BLaER1 treated with 17β-estradiol and CSF1 and Interleukin-3, amounts not matched to agents 10 nM and 100 nM (cell line): ENCODE measurements at regions not wholly inside any gene's neighbourhood (a gene's known extent, or its start where the extent isn't known, plus 50 kb on each side); places are given as distances from the start of the nearest gene placed in this dataset.

Experiments used
- H3K27ac ChIP-seq, 11 experiments: shearing (Covaris generic); formaldehyde crosslinking; 2 replicates each; pipeline ENCODE4 v1.8.1; 2022
- H3K27me3 ChIP-seq, 11 experiments: shearing (Covaris generic); formaldehyde crosslinking; 2 replicates each; pipeline ENCODE4 v1.8.1; 2022
- H3K36me3 ChIP-seq, 11 experiments: shearing (Covaris generic); formaldehyde crosslinking; 2 replicates each; pipeline ENCODE4 v1.8.1; 2022
- H3K4me1 ChIP-seq, 10 experiments: shearing (Covaris generic); formaldehyde crosslinking; 2 replicates each; pipeline ENCODE4 v1.8.1; 2022
- H3K4me2 ChIP-seq, 11 experiments: shearing (Covaris generic); formaldehyde crosslinking; 2 replicates each; pipeline ENCODE4 v1.8.1; 2022
- H3K4me3 ChIP-seq, 10 experiments: shearing (Covaris generic); formaldehyde crosslinking; 2 replicates each; pipeline ENCODE4 v1.8.1; 2022
- H3K9ac ChIP-seq, 11 experiments: shearing (Covaris generic); formaldehyde crosslinking; 2 replicates each; pipeline ENCODE4 v1.8.1; 2022
- H3K9me3 ChIP-seq, 11 experiments: shearing (Covaris generic); formaldehyde crosslinking; replicated peaks in 1 of 11; 2 replicates each; pipeline ENCODE4 v1.8.1; 2022
- H4K20me1 ChIP-seq, 11 experiments: shearing (Covaris generic); formaldehyde crosslinking; 2 replicates each; pipeline ENCODE4 v1.8.1; 2022
- Cebpa-rat ChIP-seq, 11 experiments: shearing (Covaris generic); IDR thresholded peaks; 2 replicates each; pipeline ENCODE4 v1.8.1; 2022

GRCh38 chr3:144760831-144761230 lies 789.2 kb downstream of the DIPK2A start:
- TF ChIP-seq Cebpa-rat (IDR thresholded peaks at IDR 0.05), result no peak
- Histone ChIP-seq H3K9me3 (peaks cover 0 to 11% (median 0%) of the 10 kb centered on the region in 11 experiments; a peak in 4 of 22 replicates), H3K4me2 (no peak overlapping the region)

GRCh38 chr3:144762091-144762490 lies 790.5 kb downstream of the DIPK2A start:
- Histone ChIP-seq H3K9ac (no peak overlapping the region), H3K4me3 (no peak overlapping the region), H3K4me1 (no peaks in the 10 kb centered on the region), H3K36me3 (no peaks in the 10 kb centered on the region), H3K27ac (no peak overlapping the region), H3K4me2 (no peak overlapping the region), H4K20me1 (no peaks in the 10 kb centered on the region), H3K9me3 (peaks cover 0 to 7% (median 0%) of the 10 kb centered on the region in 11 experiments; a peak in 1 of 22 replicates), H3K27me3 (no peaks in the 10 kb centered on the region)
- TF ChIP-seq Cebpa-rat (IDR thresholded peaks at IDR 0.05), result no peak

More at GRCh38 chr3:144760831-144761230, 789.2 kb downstream of the DIPK2A start:
- Histone ChIP-seq H3K36me3 (no peaks in the 10 kb centered on the region), H3K27ac (no peak overlapping the region), H3K4me3 (no peak overlapping the region), H3K4me1 (no peaks in the 10 kb centered on the region), H4K20me1 (no peaks in the 10 kb centered on the region), H3K27me3 (no peaks in the 10 kb centered on the region), H3K9ac (no peak overlapping the region)

- H3K4me3 ChIP-seq, result no peak overlapping the region
- no peak overlapping the region for H3K4me2 ChIP-seq
Observed at GRCh38 chr3:144763878-144764454, 792.3 kb downstream of the DIPK2A start.

GRCh38 chr3:144770281-144770680 lies 798.7 kb downstream of the DIPK2A start:
- Histone ChIP-seq H3K9me3 (no peaks in the 10 kb centered on the region), H3K27me3 (no peaks in the 10 kb centered on the region), H3K36me3 (no peaks in the 10 kb centered on the region), H3K4me1 (peaks cover 0 to 16% (median 0%) of the 10 kb centered on the region in 10 experiments; a peak in 8 of 20 replicates), H3K4me3 (no peak overlapping the region), H3K9ac (no peak overlapping the region), H3K4me2 (no peak overlapping the region), H3K27ac (no peak overlapping the region), H4K20me1 (no peaks in the 10 kb centered on the region)
- no peak for TF ChIP-seq Cebpa-rat (IDR thresholded peaks at IDR 0.05)

More at GRCh38 chr3:144763878-144764454, 792.3 kb downstream of the DIPK2A start:
- Histone ChIP-seq H3K9ac (no peak overlapping the region), H3K9me3 (no peaks in the 10 kb centered on the region), H4K20me1 (no peaks in the 10 kb centered on the region), H3K4me1 (no peaks in the 10 kb centered on the region), H3K27me3 (no peaks in the 10 kb centered on the region), H3K27ac (no peak overlapping the region), H3K36me3 (no peaks in the 10 kb centered on the region)
- no peak for TF ChIP-seq Cebpa-rat (IDR thresholded peaks at IDR 0.05)

GRCh38 chr3:144770915-144771351 lies 799.3 kb downstream of the DIPK2A start:
- peak overlapping the region in 2 of 11 experiments; percentile 28 to 40; a peak in 2 of 22 replicates for H3K27ac ChIP-seq
- H3K9me3 ChIP-seq, result no peaks in the 10 kb centered on the region
- peak overlapping the region in 5 of 11 experiments; percentile 2 to 59 (median 32); a peak in 6 of 22 replicates for H3K4me2 ChIP-seq
- no peak overlapping the region for H3K4me3 ChIP-seq
- TF ChIP-seq Cebpa-rat (IDR thresholded peaks at IDR 0.05), result no peak
- H3K9ac ChIP-seq, result no peak overlapping the region
- H3K4me1 ChIP-seq, result peaks cover 0 to 16% (median 0%) of the 10 kb centered on the region in 10 experiments; a peak in 8 of 20 replicates
- H3K27me3 ChIP-seq, result no peaks in the 10 kb centered on the region
- no peaks in the 10 kb centered on the region for H4K20me1 ChIP-seq
- no peaks in the 10 kb centered on the region for H3K36me3 ChIP-seq

GRCh38 chr3:144771381-144771870 lies 799.8 kb downstream of the DIPK2A start:
- Histone ChIP-seq H3K4me1 (peaks cover 0 to 16% (median 0%) of the 10 kb centered on the region in 10 experiments; a peak in 8 of 20 replicates), H3K27ac (peak overlapping the region in 2 of 11 experiments; percentile 28 to 40; a peak in 2 of 22 replicates), H3K27me3 (no peaks in the 10 kb centered on the region), H3K4me3 (no peak overlapping the region), H3K4me2 (peak overlapping the region in 5 of 11 experiments; percentile 2 to 59 (median 32); a peak in 6 of 22 replicates), H3K9me3 (no peaks in the 10 kb centered on the region), H3K36me3 (no peaks in the 10 kb centered on the region), H3K9ac (no peak overlapping the region), H4K20me1 (no peaks in the 10 kb centered on the region)
- no peak for TF ChIP-seq Cebpa-rat (IDR thresholded peaks at IDR 0.05)

- Histone ChIP-seq H3K27ac (no peak overlapping the region), H3K4me3 (no peak overlapping the region), H3K9ac (no peak overlapping the region), H3K4me1 (peaks cover 0 to 16% (median 0%) of the 10 kb centered on the region in 10 experiments; a peak in 8 of 20 replicates), H3K9me3 (no peaks in the 10 kb centered on the region), H3K4me2 (peak overlapping the region in 1 of 11 experiments; percentile 59; a peak in 1 of 22 replicates), H3K36me3 (no peaks in the 10 kb centered on the region), H4K20me1 (no peaks in the 10 kb centered on the region), H3K27me3 (no peaks in the 10 kb centered on the region)
- no peak for TF ChIP-seq Cebpa-rat (IDR thresholded peaks at IDR 0.05)
Observed at GRCh38 chr3:144772372-144772771, 800.7 kb downstream of the DIPK2A start.

- H3K4me1 ChIP-seq, result peaks cover 0 to 16% (median 0%) of the 10 kb centered on the region in 10 experiments; a peak in 8 of 20 replicates
- H3K4me2 ChIP-seq, result no peak overlapping the region
- H3K4me3 ChIP-seq, result no peak overlapping the region
- no peaks in the 10 kb centered on the region for H3K27me3 ChIP-seq
- no peaks in the 10 kb centered on the region for H3K36me3 ChIP-seq
- no peaks in the 10 kb centered on the region for H3K9me3 ChIP-seq
- no peaks in the 10 kb centered on the region for H4K20me1 ChIP-seq
- TF ChIP-seq Cebpa-rat (IDR thresholded peaks at IDR 0.05), result no peak
- no peak overlapping the region for H3K27ac ChIP-seq
- no peak overlapping the region for H3K9ac ChIP-seq
Observed at GRCh38 chr3:144773350-144773749, 801.7 kb downstream of the DIPK2A start.

GRCh38 chr3:144774897-144775296 lies 803.3 kb downstream of the DIPK2A start:
- Histone ChIP-seq H3K36me3 (no peaks in the 10 kb centered on the region), H3K4me1 (peaks cover 0 to 16% (median 0%) of the 10 kb centered on the region in 10 experiments; a peak in 8 of 20 replicates), H3K4me2 (no peak overlapping the region), H3K9ac (no peak overlapping the region), H3K27me3 (no peaks in the 10 kb centered on the region), H3K9me3 (no peaks in the 10 kb centered on the region), H3K27ac (no peak overlapping the region), H4K20me1 (no peaks in the 10 kb centered on the region), H3K4me3 (no peak overlapping the region)
- no peak for TF ChIP-seq Cebpa-rat (IDR thresholded peaks at IDR 0.05)
